ENCODE measurements at regions not wholly inside any gene's neighbourhood (a gene's known extent, or its start where the extent isn't known, plus 50 kb on each side); places are given as distances from the start of the nearest gene placed in this dataset.

DNA sequence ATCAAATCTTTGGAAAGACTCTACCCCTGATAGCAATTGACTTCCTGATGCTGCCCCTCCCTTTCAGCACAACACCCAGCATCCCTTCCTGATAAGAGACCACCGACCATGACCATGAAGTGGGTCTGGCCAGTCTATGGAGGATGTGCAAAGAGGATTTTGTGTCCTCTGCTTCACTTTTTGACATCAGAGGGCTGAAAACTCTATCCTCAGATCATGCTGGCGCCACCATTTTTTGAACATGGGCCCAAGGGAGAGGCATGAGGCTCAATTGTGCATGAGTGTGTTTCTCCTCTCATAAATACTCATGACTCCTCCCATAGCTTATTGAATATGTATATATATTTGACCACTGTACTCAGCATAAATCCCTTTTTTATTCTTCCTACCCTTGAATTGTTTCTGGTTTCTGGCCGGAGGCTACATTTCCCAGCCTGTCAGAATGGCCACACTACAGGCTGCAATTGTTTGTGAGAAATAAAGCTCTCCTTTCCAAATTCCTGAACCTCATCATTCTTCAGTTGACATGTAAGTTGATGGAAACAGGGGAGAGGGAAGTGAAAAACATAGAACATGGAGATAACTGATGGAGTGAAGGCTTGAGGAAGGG is 314.1 kb downstream of the MYCN start:
- DNase-seq (ENCODE audit: low spot score), result no peak

DNA sequence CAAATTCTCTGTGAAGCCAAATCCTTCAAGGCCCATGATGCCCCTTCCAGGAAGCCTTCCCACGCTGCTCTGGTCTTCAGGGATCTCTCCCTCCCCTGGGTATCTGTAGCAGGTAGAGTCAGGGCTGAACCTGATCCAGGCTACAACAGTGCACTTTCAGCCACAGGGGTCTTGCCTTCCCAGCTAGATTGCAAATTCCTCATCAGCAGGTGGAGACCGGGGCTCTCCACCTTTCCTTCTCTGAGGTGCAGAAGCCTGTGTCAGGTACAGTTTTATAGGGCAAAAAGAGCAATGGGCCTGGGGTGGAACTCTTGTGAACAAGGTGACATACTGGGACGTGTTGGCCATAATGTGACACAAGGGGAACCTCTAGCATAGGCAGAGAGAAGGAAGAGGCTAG is 312.9 kb downstream of the MYCN start:
- DNase-seq (ENCODE audit: low spot score), result no peak

GRCh38 chr2:16252891-16253290 is 312.5 kb downstream of the MYCN start:
- no peak for DNase-seq (ENCODE audit: low spot score)

DNA sequence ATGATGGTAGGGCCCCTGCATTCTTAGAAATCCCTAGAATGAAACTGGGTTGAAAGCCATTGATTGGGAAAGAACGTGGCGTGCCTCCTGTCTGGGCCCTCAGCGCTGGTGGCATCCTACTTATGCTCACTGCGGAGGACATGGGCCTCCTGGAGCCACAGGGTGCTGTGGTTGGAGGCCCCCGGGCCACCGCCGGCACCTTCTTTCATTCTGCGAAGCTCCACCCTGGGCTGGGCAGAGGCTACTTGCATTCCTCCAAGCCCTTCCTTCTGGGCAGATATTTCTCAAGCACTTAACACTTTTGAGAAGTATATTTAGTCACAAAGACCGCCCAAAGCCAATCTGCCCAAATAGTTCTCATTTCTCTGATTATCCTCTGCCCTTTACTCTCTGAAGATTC is 311.9 kb downstream of the MYCN start:
- DNase-seq (ENCODE audit: low spot score), result no peak

GRCh38 chr2:16251511-16252225 is 311.3 kb downstream of the MYCN start:
- DNase-seq (ENCODE audit: low spot score), result no peak

GRCh38 chr2:16250886-16251285 is 310.5 kb downstream of the MYCN start:
- DNase-seq (ENCODE audit: low spot score), result no peak

GRCh38 chr2:16250466-16250865 is 310.1 kb downstream of the MYCN start:
- no peak for DNase-seq (ENCODE audit: low spot score)

GRCh38 chr2:16250056-16250425 is 309.7 kb downstream of the MYCN start:
- no peak for DNase-seq (ENCODE audit: low spot score)

DNA sequence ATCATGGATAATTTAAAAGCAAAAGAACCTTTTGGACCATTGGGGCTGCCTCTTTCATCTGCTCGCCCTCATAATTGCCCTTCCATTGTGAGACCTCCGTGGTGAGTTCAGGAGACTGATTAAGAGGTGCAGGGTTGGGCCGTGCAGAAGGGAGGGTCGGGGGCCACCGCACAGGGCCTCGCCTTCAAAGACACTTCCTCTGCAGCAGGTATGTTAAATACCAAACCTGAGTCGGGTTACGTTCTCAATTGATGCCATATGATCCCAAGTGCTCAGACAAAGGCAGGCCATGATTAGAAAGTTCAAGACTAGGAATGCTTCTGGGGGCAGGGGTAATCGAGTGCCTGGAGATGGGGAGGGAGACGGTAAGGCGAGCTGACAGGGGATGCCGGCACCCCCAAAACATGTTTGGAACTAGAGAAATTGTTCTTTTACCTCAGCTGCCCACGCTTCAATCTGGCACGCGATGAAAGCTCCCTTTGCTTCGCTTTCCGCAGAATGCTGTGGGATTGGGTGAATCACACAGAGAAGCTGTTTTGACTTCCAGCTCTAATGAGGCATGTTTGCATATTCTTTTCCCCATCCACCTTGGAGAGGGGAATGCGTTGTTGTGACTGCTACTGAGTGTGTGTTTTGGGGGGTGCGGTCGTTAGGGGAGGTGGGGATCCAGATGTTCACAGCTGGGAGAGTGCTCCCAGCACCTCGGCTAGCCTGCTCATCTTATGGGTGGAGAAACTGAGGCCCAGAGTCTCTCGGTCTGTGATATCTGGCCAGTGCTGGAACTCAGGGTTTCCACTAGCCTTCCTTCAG is 309.1 kb downstream of the MYCN start:
- DNase-seq (ENCODE audit: low spot score), result no peak

DNA sequence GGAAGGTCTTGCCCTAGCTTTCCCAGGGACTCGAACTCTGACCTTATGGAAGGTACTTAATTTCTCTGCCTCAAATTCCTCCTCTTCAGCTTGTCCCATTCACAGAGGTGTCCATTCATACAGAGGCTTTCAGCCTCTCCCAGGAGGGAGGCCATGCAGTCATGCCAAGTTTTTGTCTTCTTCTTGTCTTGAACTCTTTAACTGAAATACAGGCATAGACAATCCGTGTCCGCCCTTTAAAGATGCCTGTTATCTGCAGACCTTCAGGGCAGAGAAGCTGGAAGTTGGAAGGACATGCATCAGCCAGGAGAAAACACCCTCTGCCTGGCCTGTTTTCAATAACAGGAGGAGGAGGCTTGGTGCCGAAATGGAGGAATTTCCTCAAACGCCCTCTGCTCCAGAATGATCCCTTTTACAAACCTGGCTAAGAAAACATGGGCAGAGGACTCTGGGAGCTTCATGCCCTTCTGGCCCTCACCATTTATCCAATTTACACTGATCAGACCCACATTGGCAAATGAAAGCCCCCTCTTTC is 308.3 kb downstream of the MYCN start:
- no peak for DNase-seq (ENCODE audit: low spot score)

DNA sequence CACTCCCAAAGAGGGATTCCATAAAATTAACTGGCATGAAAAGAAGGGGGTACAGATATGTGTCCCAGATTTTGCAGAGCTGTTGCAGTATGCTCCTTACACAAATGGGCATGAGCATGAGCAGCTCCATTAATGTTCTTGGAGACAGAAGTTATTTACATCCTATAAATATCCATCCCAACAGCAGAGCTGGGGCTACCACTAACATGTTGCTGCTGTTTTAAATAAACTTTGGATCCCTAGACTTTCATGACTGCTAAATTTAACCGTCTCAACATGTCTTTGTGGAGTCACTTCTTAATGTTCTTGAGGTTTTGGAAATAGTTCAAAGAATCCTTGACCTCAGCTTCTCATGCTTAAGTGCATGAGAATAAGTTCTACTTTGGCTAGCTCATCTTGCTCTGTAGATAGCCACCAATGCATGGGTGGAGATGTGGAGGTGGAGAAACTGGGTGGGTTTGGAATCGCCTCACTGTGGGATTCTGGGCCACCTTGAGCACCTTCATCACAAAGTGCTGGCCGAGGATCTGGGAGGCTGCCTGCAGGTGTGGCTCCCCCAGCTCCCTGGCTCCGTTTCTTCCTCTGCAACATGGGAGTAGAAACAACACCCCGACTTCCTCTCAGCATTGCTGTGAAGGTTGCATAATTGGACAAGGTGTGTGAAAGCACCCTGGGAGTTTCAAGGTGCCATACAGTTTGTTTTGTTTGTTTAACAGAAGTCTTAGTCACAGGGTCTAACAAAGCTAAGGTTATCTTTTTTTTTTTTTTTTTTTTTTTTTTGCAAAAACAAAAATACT is 307.2 kb downstream of the MYCN start:
- DNase-seq (ENCODE audit: low spot score), result no peak

- no peak for DNase-seq (ENCODE audit: low spot score)
Observed at GRCh38 chr2:16246911-16247310, 306.6 kb downstream of the MYCN start.

GRCh38 chr2:16246281-16246850 is 306.0 kb downstream of the MYCN start:
- DNase-seq (ENCODE audit: low spot score), result no peak

DNA sequence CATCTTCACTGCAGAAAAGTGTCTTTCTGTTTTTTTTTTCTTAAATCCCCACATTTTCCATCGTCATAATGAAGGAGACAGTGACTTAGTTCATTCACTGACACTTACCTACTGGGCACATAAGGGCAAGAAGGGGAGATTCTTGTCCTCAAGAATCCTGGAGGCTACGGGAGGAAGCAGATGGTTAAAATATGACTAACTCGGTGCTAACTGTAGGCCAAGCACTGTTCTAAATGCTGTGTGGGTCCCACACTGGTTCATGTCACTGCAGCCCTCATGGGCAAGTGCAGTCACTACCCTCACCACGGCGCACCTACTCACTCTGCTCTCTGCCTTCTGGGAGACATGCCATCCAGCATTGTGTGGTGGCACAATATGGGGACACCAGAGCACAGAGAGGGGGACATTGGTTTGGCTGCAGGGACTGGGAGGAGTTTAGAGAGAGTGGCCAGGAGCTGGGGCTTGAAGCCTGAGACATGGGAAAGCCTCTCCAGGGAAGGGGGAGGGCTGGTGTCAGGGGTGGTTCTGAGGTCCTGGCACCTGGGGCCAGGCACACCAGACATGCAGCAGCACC is 305.2 kb downstream of the MYCN start:
- no peak for DNase-seq (ENCODE audit: low spot score)

- no peak for DNase-seq (ENCODE audit: low spot score)
Observed at GRCh38 chr2:16244966-16245320, 304.6 kb downstream of the MYCN start.

DNA sequence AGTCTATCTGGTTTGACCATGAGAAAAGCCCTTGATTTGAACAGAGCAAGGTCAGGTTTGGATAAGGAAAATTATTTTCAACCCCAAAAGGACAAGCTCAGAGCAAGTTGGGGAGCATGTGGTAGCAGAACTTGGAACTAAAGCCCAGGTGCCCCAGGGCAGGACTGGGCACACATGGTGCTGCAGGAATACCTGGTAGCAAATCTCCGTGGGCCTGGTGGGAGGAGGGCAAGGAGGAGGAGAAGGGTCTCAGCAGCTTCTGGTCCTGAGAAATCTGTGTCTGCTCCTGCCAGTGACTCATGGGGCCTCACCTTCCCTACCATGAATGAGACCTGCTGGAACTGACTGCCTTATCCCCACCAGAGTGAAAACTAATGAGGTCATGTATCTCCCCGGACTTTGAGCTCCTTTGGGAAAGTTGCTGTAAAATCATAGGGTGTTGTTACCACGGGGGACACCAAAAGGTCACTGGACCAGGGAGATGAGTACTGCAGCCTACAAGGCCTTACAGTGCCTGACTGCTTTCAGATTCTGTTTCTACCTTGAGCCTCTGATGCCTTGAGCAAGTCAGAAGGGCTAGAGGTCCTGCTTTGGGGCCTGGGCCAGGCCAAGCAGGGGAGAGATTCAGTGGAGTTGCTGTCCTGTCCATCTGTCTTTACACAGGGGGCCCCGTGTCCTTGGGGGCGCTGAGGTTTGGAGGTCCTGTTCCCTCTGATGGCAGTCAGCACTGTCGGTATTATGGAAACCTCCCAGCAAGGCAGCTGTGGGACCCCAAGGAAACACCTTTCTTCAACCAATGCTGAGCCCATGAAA is 304.0 kb downstream of the MYCN start:
- DNase-seq (ENCODE audit: low spot score), result peak; percentile 61

GRCh38 chr2:16243411-16243996 is 303.2 kb downstream of the MYCN start:
- DNase-seq (ENCODE audit: low spot score), result no peak

DNA sequence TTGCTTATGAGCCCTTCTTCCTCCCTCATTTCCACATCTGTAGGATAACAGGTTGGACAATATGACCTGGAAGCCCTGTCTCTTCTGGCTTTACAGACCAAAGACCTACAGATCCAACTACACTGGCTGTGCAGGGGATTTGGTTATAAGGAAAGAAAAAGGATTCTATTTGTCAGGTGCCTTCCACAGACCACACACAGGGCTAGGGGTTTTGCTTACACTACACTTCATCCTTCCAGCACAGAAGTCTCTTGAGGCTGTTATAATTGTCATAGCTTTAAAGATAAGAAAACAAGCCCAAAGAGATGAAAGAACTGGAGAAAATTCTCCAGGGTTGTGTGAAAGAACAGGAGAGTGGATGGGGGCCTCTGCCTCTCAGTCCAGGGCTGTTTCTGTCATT is 302.6 kb downstream of the MYCN start:
- DNase-seq (ENCODE audit: low spot score), result no peak

- DNase-seq (ENCODE audit: low spot score), result no peak
Observed at GRCh38 chr2:16241166-16242160, 301.1 kb downstream of the MYCN start.

Measured in HuH-7 (cell line).